Vagina (tissue), 2 donors: ENCODE measurements at regions not wholly inside any gene's neighbourhood (a gene's known extent, or its start where the extent isn't known, plus 50 kb on each side); places are given as distances from the start of the nearest gene placed in this dataset.

ENCODE experiments used
- POLR2A ChIP-seq, 2 donors: fragments of 450-650 bp; IDR thresholded peaks; one replicate each; pipeline ENCODE4 v1.6.1; 2017; ENCODE audit warnings: antibody characterized with exemption in 2 of 2, mild to moderate bottlenecking in 2 of 2, moderate library complexity in 2 of 2
- POLR2AphosphoS5 ChIP-seq, 2 donors: sonication (generic); formaldehyde crosslinking; IDR thresholded peaks; one replicate each; pipeline ENCODE4 v1.9.0; 2017; ENCODE audit warnings: antibody characterized with exemption in 2 of 2, mild to moderate bottlenecking in 2 of 2, low read depth in 1 of 2; ENCODE audit not compliant: insufficient read depth in 1 of 2

- TF ChIP-seq POLR2AphosphoS5 (IDR thresholded peaks at IDR 0.05; ENCODE audit: insufficient read depth in 1 of 2, low read depth in 1 of 2) (no peak), POLR2A (IDR thresholded peaks at IDR 0.05) (no peak)
Observed at GRCh38 chr3:5651351-5651750, 463.8 kb downstream of the EDEM1 start.
